HCT116 (cell line): ENCODE measurements at regions not wholly inside any gene's neighbourhood (a gene's known extent, or its start where the extent isn't known, plus 50 kb on each side); places are given as distances from the start of the nearest gene placed in this dataset.

Source experiments
- ATAC-seq: fragments of 200-7000 bp; cut with Tn5 transposase; 2 replicates; pipeline ENCODE4 v1.9.1; 2020; ENCODE audit warnings: mild to moderate bottlenecking, moderate library complexity
- BruUV-seq: library from RNA; stranded (reverse); fragments of 400-500 nt; replicated peaks from 2 replicates; lab custom pipeline; 2021; lab: Mats Ljungman, UMichigan
- CTCF ChIA-PET: fragments of 300-600 bp; sonication (Branson Sonifier 250); formaldehyde crosslinking; loops from one replicate; lab custom pipeline; 2021; ENCODE audit warnings: antibody characterized with exemption; lab: Charles Lee
- POLR2A ChIA-PET: fragments of 300-600, 350-600 bp; sonication (Branson Sonifier 250); formaldehyde crosslinking; loops from one replicate; lab custom pipeline; 2021; ENCODE audit warnings: antibody characterized with exemption; lab: Charles Lee
- RAD21 ChIA-PET, 2 experiments: fragments of 300-600 bp; sonication (Branson Sonifier 250); formaldehyde crosslinking; loops; one replicate each; lab custom pipeline; 2023; ENCODE audit warnings: low total read pairs in 2 of 2; ENCODE audit not compliant: uncharacterized antibody in 2 of 2, unreplicated experiment in 2 of 2, low non-redundant PET in 1 of 2; lab: Charles Lee
- DNase-seq: peaks from one replicate; pipeline ENCODE4 v3.0.0-alpha.2; 2010; ENCODE audit warnings: low read depth, low spot score
- H2AFZ ChIP-seq: fragments of 200-600 bp; shearing (Covaris generic), sonication (generic); 2 replicates; pipeline ENCODE4 v1.6.1; 2017; ENCODE audit warnings: low read depth, mixed run types, mixed read lengths, antibody characterized with exemption, low read length; ENCODE audit not compliant: poor library complexity, severe bottlenecking
- H3K27ac ChIP-seq: 2 replicates; pipeline ENCODE4 v1.5.1; 2012; ENCODE audit warnings: low read depth, low read length
- H3K27me3 ChIP-seq: fragments of 200-600 bp; sonication (generic); 2 replicates; pipeline ENCODE4 v1.6.1; 2016; ENCODE audit warnings: mixed run types, low read length, mixed read lengths; ENCODE audit not compliant: insufficient read depth
- H3K36me3 ChIP-seq, 2 experiments: fragments of 200-500 bp in 1 of 2; fragments of 200-600 bp in 1 of 2; sonication (Bioruptor generic) in 1 of 2; sonication (generic) in 1 of 2; 2 replicates each; pipeline versions ENCODE4 v1.5.1 to v1.6.1; 2014 to 2016; ENCODE audit warnings: low read length in 2 of 2, inconsistent platforms in 1 of 2, mixed read lengths in 1 of 2, mixed run types in 1 of 2; ENCODE audit not compliant: insufficient read depth in 2 of 2, control insufficient read depth in 1 of 2
- H3K4me1 ChIP-seq, 2 experiments: fragments of 200-600 bp in 1 of 2; sonication (generic) in 1 of 2; 2 replicates each; pipeline versions ENCODE4 v1.5.1 to v1.6.1; 2012 to 2017; ENCODE audit warnings: low read length in 2 of 2, inconsistent platforms in 1 of 2, mild to moderate bottlenecking in 1 of 2, mixed read lengths in 1 of 2, mixed run types in 1 of 2, moderate library complexity in 1 of 2; ENCODE audit not compliant: insufficient read depth in 2 of 2, control insufficient read depth in 1 of 2
- H3K4me2 ChIP-seq: fragments of 200-600 bp; sonication (generic); 2 replicates; pipeline ENCODE4 v1.6.1; 2017; ENCODE audit warnings: mixed run types, low read length, mixed read lengths
- H3K4me3 ChIP-seq, 2 experiments: fragments of 200-600 bp in 1 of 2; sonication (generic) in 1 of 2; replicated peaks in 1 of 2; 2 replicates each; pipeline ENCODE4 v1.5.1; 2011 to 2016; ENCODE audit warnings: low read length in 2 of 2, control low read depth in 1 of 2, low read depth in 1 of 2, mild to moderate bottlenecking in 1 of 2, mixed read lengths in 1 of 2, mixed run types in 1 of 2
- H3K79me2 ChIP-seq: fragments of 200-600 bp; sonication (generic); 2 replicates; pipeline ENCODE4 v1.6.1; 2017; ENCODE audit warnings: mild to moderate bottlenecking, mixed run types, low read length, moderate library complexity, mixed read lengths; ENCODE audit not compliant: insufficient read depth
- H3K9ac ChIP-seq: fragments of 200-600 bp; sonication (generic); 2 replicates; pipeline ENCODE4 v1.6.1; 2016; ENCODE audit warnings: low read length, mixed read lengths
- H3K9me2 ChIP-seq: fragments of 200-600 bp; sonication (generic), shearing (Covaris generic); 2 replicates; pipeline ENCODE4 v1.6.1; 2017; ENCODE audit warnings: mixed run types, mild to moderate bottlenecking, moderate library complexity; ENCODE audit not compliant: insufficient read depth
- H3K9me3 ChIP-seq, 2 experiments: fragments of 200-500 bp in 1 of 2; fragments of 200-600 bp in 1 of 2; sonication (Bioruptor generic) in 1 of 2; sonication (generic) in 1 of 2; 2 replicates each; pipeline ENCODE4 v1.6.1; 2014 to 2017; ENCODE audit warnings: low read length in 2 of 2, mixed read lengths in 2 of 2, inconsistent platforms in 1 of 2, low read depth in 1 of 2, mild to moderate bottlenecking in 1 of 2, mixed run types in 1 of 2, moderate library complexity in 1 of 2; ENCODE audit not compliant: control insufficient read depth in 1 of 2, insufficient read depth in 1 of 2
- H4K20me1 ChIP-seq: fragments of 200-600 bp; sonication (generic), shearing (Covaris generic); 2 replicates; pipeline ENCODE4 v1.6.1; 2017; ENCODE audit warnings: mixed run types, mild to moderate bottlenecking, moderate library complexity; ENCODE audit not compliant: insufficient read depth
- CEBPB ChIP-seq: IDR thresholded peaks from 2 replicates; pipeline ENCODE4 v1.6.1; 2012; ENCODE audit warnings: low read depth
- EGR1 ChIP-seq: IDR thresholded peaks from 2 replicates; pipeline ENCODE4 v1.6.1; 2012; ENCODE audit warnings: low read depth
- ELF1 ChIP-seq: IDR thresholded peaks from 2 replicates; pipeline ENCODE4 v1.6.1; 2012; ENCODE audit warnings: low read depth, borderline replicate concordance
- EZH2 ChIP-seq: fragments of 200-600 bp; sonication (generic); IDR thresholded peaks from 2 replicates; pipeline ENCODE4 v1.6.1; 2017; ENCODE audit warnings: antibody characterized with exemption, mixed run types
- EZH2phosphoT487 ChIP-seq: fragments of 200-600 bp; IDR thresholded peaks from 2 replicates; pipeline ENCODE4 v1.6.1; 2018; ENCODE audit warnings: antibody characterized with exemption, borderline replicate concordance
- FOSL1 ChIP-seq: IDR thresholded peaks from 2 replicates; pipeline ENCODE4 v1.6.1; 2012; ENCODE audit warnings: low read depth
- JUND ChIP-seq: IDR thresholded peaks from 2 replicates; pipeline ENCODE4 v1.6.1; 2012
- MAX ChIP-seq: IDR thresholded peaks from 2 replicates; pipeline ENCODE4 v1.6.1; 2012
- POLR2A ChIP-seq: IDR thresholded peaks from 2 replicates; pipeline ENCODE4 v1.7.0; 2011; ENCODE audit warnings: borderline replicate concordance; ENCODE audit not compliant: insufficient read depth, insufficient read length; ENCODE audit errors: extremely low read depth
- REST ChIP-seq: IDR thresholded peaks from 2 replicates; pipeline ENCODE4 v1.6.1; 2012; ENCODE audit warnings: low read depth
- SIN3A ChIP-seq: IDR thresholded peaks from 2 replicates; pipeline ENCODE4 v1.6.1; 2012; ENCODE audit warnings: low read depth
- SRF ChIP-seq: IDR thresholded peaks from 2 replicates; pipeline ENCODE4 v1.6.1; 2012; ENCODE audit warnings: low read depth
- ZBTB33 ChIP-seq: IDR thresholded peaks from 2 replicates; pipeline ENCODE4 v1.6.1; 2011; ENCODE audit warnings: mild to moderate bottlenecking, low read length, moderate library complexity; ENCODE audit not compliant: insufficient replicate concordance; ENCODE audit errors: extremely low read depth
- ZFX ChIP-seq: fragments of 450-650 bp; IDR thresholded peaks from 2 replicates; pipeline ENCODE4 v1.6.1; 2017
- intact Hi-C: fragments of 100-400 bp; cut with micrococcal nuclease; formaldehyde crosslinking; loops from 2 replicates; pipeline ENCODE4 v1.10.0; 2022
- TF ChIP-seq, protein P1 (sequence below), 3 experiments: fragments of 200-600 bp in 1 of 3; sonication (generic) in 1 of 3; IDR thresholded peaks in 2 of 3; conservative IDR thresholded peaks in 1 of 3; 2 replicates each; pipeline ENCODE4 v1.5.1; 2012 to 2017; ENCODE audit warnings: low read depth in 2 of 3, low read length in 2 of 3, antibody characterized with exemption in 1 of 3, borderline replicate concordance in 1 of 3, control low read depth in 1 of 3, mild to moderate bottlenecking in 1 of 3, mixed read lengths in 1 of 3, mixed run types in 1 of 3, moderate library complexity in 1 of 3; ENCODE audit not compliant: insufficient read depth in 1 of 3

- intact Hi-C loops: no loop called here
- no peaks in the 10 kb centered on the region for H3K4me1 ChIP-seq
Observed at GRCh38 chr4:154004507-154005170, 215.8 kb upstream of the SFRP2 start.

More at GRCh38 chr4:154004507-154005170, 215.8 kb upstream of the SFRP2 start:
- ATAC-seq (no peak), DNase-seq (no peak)
- Histone ChIP-seq H3K36me3 (no peaks in the 10 kb centered on the region), H3K27ac (no peak overlapping the region), H3K9ac (no peak overlapping the region), H3K4me2 (no peak overlapping the region), H3K4me3 (no peak overlapping the region), H3K27me3 (no peaks in the 10 kb centered on the region), H3K79me2 (no peaks in the 10 kb centered on the region), H2AFZ (no peak overlapping the region), H3K9me3 (no peaks in the 10 kb centered on the region), H3K9me2 (no peaks in the 10 kb centered on the region), H4K20me1 (no peaks in the 10 kb centered on the region)
- no TSS peak for BruUV-seq
- CTCF ChIA-PET: no interaction called here
- POLR2A ChIA-PET: no interaction called here
- RAD21 ChIA-PET: no interaction called here
- TF ChIP-seq MAX (no peak), CEBPB (no peak), EZH2phosphoT487 (no peak), ZBTB33 (no peak), SIN3A (no peak), REST (no peak), FOSL1 (no peak), SRF (no peak), JUND (no peak), EGR1 (no peak), EZH2 (no peak), ZFX (no peak), ELF1 (no peak), POLR2A (no peak)
- TF ChIP-seq, protein P1, sequence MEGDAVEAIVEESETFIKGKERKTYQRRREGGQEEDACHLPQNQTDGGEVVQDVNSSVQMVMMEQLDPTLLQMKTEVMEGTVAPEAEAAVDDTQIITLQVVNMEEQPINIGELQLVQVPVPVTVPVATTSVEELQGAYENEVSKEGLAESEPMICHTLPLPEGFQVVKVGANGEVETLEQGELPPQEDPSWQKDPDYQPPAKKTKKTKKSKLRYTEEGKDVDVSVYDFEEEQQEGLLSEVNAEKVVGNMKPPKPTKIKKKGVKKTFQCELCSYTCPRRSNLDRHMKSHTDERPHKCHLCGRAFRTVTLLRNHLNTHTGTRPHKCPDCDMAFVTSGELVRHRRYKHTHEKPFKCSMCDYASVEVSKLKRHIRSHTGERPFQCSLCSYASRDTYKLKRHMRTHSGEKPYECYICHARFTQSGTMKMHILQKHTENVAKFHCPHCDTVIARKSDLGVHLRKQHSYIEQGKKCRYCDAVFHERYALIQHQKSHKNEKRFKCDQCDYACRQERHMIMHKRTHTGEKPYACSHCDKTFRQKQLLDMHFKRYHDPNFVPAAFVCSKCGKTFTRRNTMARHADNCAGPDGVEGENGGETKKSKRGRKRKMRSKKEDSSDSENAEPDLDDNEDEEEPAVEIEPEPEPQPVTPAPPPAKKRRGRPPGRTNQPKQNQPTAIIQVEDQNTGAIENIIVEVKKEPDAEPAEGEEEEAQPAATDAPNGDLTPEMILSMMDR (IDR thresholded peaks at IDR 0.05 in 2 of 3, conservative IDR thresholded peaks at IDR 0.05 in 1 of 3; ENCODE audit: borderline replicate concordance in 1 of 3, insufficient read depth in 1 of 3, low read depth in 2 of 3, low read length in 2 of 3): no peak
